ENCODE measurements at regions not wholly inside any gene's neighbourhood (a gene's known extent, or its start where the extent isn't known, plus 50 kb on each side); places are given as distances from the start of the nearest gene placed in this dataset.
"Not testable (repeated sequence)": the region's sequence is repeated elsewhere in the genome, so short reads cannot be mapped to it uniquely, and the experiment has no call there.

DNA sequence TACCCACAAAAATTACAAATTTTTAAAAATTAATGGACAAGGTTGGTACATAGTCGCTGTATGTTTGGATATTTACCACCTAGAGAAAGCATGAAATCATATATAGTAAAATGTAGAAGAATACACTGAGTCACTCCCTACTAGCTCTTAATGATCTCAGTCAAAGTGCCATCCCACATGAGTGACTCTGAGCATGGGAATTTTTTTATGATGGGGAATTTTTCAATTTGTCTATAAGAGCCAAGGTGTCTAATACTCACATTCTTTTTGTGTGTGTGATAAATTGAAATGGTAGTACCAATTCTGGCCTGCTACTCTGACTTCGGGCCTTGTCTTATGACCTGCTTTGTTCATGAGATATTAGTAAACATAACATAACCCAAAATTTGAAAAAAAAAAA, 483.2 kb downstream of the CDH10 start:
- TF ChIP-seq, protein P1, sequence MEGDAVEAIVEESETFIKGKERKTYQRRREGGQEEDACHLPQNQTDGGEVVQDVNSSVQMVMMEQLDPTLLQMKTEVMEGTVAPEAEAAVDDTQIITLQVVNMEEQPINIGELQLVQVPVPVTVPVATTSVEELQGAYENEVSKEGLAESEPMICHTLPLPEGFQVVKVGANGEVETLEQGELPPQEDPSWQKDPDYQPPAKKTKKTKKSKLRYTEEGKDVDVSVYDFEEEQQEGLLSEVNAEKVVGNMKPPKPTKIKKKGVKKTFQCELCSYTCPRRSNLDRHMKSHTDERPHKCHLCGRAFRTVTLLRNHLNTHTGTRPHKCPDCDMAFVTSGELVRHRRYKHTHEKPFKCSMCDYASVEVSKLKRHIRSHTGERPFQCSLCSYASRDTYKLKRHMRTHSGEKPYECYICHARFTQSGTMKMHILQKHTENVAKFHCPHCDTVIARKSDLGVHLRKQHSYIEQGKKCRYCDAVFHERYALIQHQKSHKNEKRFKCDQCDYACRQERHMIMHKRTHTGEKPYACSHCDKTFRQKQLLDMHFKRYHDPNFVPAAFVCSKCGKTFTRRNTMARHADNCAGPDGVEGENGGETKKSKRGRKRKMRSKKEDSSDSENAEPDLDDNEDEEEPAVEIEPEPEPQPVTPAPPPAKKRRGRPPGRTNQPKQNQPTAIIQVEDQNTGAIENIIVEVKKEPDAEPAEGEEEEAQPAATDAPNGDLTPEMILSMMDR (conservative IDR thresholded peaks at IDR 0.05; ENCODE audit: control insufficient read depth, insufficient read depth, low read depth, low read length) = no peak
- DNase-seq (ENCODE audit: low read depth) = peak; percentile 4
- no peak overlapping the region for H3K4me3 ChIP-seq (ENCODE audit: control insufficient read depth, low read depth, low read length)

DNA sequence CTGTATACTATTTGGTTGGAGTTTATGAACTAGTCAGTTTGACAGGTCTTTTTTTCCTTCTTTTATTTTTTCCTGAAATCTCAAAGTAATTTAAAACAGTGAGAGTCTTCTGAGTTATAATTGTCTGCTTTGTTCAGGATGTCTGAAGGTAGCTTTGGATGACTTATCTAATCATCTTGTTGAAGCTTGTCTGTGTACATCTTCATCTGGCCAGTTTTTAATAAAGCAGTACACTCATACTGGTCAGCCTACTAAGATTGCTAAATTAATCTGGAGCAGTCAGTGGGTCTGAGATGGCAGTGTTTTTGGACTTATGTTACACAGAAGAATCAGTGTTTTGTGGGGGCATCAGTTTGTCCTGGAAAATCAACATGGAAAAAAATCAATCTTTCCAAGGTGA, 482.4 kb downstream of the CDH10 start:
- TF ChIP-seq, protein P1 (conservative IDR thresholded peaks at IDR 0.05; ENCODE audit: control insufficient read depth, insufficient read depth, low read depth, low read length) = no peak
- DNase-seq (ENCODE audit: low read depth) = no peak
- H3K4me3 ChIP-seq (ENCODE audit: control insufficient read depth, low read depth, low read length) = no peak overlapping the region

DNA sequence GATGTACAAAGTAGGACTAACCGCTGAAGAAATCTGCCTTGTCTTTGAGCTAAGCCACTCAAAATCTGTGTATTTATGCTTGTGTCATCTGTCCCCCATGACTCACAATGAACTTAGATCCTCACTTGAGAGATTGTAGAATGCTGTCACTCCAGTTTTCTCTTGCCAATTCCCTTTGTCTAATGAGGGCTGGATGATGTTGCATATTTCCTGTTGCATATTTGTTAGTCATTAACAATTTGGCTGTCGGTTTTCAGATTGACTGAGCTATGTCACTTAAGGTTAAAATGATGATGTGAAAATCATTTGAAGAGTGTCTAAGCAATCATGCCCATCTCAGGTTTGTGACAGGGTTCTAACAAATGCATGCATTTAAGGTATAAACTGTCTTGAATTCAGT, 481.7 kb downstream of the CDH10 start:
- TF ChIP-seq, protein P1 (conservative IDR thresholded peaks at IDR 0.05; ENCODE audit: control insufficient read depth, insufficient read depth, low read depth, low read length) = no peak
- H3K4me3 ChIP-seq (ENCODE audit: control insufficient read depth, low read depth, low read length) = no peak overlapping the region
- DNase-seq (ENCODE audit: low read depth) = peak; percentile 35

DNA sequence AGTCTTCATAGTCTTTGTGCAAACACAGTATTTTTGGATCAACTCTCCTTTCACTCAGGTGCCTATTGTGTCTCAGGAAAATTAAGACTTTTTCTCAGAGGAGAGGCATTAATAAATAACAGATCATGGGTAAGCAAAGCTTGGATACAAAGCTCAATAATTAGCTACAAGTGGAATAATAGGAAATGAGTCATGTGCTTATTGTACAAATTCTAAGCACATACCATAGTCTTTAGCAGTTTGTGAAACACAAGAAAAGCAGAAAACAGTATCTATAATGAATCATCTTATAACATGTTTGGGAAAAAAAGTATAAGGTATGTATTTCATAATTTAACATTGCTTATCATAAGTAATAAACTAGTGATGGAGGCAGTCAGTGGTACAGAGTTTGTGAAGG, 477.0 kb downstream of the CDH10 start:
- DNase-seq (ENCODE audit: low read depth) = peak; percentile 13
- TF ChIP-seq, protein P1 (conservative IDR thresholded peaks at IDR 0.05; ENCODE audit: control insufficient read depth, insufficient read depth, low read depth, low read length) = no peak
- H3K4me3 ChIP-seq (ENCODE audit: control insufficient read depth, low read depth, low read length) = no peak overlapping the region

DNA sequence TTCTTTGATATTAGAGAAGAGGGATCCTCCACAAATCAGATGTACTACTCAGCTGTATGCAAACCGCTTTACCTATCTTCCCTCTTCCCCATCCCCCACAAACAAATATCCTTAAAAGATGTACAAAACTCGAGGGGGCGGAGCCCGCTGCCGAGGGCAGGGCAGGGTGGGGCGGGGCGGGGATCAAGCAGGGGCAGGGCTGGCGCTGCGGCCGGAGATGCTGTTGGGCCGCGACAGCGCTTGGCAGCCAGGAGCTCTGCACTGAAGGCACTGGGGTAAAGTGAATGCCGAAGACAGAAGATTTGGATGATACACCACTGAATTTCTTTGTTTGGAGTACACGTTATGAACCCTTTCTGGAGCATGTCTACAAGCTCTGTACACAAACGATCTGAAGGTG, 474.8 kb downstream of the CDH10 start:
- DNase-seq (ENCODE audit: low read depth) = no peak
- H3K4me3 ChIP-seq (ENCODE audit: control insufficient read depth, low read depth, low read length) = no peak overlapping the region
- TF ChIP-seq, protein P1 (conservative IDR thresholded peaks at IDR 0.05; ENCODE audit: control insufficient read depth, insufficient read depth, low read depth, low read length) = no peak

DNA sequence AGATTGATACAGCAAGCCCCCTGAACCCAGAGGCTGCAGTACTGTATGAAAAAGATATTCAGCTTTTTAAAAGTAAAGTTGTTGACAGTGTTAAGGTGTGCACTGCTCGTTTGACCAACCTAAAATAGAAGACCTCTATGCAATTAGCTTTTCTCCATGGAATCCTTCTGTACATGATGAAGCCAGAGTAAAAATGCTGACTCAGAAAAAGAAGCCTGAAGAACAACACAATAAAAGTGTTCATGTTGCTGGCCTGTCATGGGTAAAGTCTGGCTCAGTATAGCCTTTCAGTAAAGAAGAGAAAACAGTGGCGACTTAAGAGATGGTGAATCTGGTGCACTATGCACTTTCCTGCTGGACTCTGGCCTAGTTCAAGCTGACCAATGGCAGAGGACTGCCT, 473.8 kb downstream of the CDH10 start:
- not testable (repeated sequence) for H3K4me3 ChIP-seq (ENCODE audit: control insufficient read depth, low read depth, low read length); DNase-seq (ENCODE audit: low read depth)

DNA sequence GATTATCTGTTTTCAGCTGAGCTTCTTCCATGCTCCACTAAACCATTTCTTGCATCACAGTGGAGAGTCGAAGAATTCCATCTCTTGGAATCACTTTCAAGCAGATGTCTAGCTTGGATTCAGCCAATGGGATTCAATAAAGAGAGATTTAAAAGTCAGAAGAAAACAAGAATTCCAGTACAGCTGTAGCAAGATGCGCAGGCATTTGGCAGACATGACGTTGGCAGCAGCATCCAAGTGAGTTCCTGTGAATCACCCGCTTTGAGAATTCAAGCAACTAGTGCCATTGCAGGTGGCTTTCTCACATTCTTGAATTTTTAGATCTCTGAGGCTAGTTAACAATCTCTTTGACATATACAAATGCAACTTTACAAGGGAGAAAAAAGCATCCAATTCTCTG, 467.0 kb downstream of the CDH10 start:
- peak; percentile 20 for DNase-seq (ENCODE audit: low read depth)
- H3K4me3 ChIP-seq (ENCODE audit: control insufficient read depth, low read depth, low read length) = no peak overlapping the region
- TF ChIP-seq, protein P1 (conservative IDR thresholded peaks at IDR 0.05; ENCODE audit: control insufficient read depth, insufficient read depth, low read depth, low read length) = no peak
